ENCODE measurements at regions not wholly inside any gene's neighbourhood (a gene's known extent, or its start where the extent isn't known, plus 50 kb on each side); places are given as distances from the start of the nearest gene placed in this dataset.

GRCh38 chr1:55692726-55693125, 477.6 kb upstream of the USP24 start:
- TF ChIP-seq SUZ12 (IDR thresholded peaks at IDR 0.05; ENCODE audit: extremely low read depth, insufficient read depth, insufficient read length) (no peak), ZNF274 (IDR thresholded peaks at IDR 0.05; ENCODE audit: low read depth, low read length) (no peak)

Data from NT2/D1 (cell line).